ENCODE measurements at regions not wholly inside any gene's neighbourhood (a gene's known extent, or its start where the extent isn't known, plus 50 kb on each side); places are given as distances from the start of the nearest gene placed in this dataset.
"Not testable (repeated sequence)": the region's sequence is repeated elsewhere in the genome, so short reads cannot be mapped to it uniquely, and the experiment has no call there.

- TF ChIP-seq, protein P1, sequence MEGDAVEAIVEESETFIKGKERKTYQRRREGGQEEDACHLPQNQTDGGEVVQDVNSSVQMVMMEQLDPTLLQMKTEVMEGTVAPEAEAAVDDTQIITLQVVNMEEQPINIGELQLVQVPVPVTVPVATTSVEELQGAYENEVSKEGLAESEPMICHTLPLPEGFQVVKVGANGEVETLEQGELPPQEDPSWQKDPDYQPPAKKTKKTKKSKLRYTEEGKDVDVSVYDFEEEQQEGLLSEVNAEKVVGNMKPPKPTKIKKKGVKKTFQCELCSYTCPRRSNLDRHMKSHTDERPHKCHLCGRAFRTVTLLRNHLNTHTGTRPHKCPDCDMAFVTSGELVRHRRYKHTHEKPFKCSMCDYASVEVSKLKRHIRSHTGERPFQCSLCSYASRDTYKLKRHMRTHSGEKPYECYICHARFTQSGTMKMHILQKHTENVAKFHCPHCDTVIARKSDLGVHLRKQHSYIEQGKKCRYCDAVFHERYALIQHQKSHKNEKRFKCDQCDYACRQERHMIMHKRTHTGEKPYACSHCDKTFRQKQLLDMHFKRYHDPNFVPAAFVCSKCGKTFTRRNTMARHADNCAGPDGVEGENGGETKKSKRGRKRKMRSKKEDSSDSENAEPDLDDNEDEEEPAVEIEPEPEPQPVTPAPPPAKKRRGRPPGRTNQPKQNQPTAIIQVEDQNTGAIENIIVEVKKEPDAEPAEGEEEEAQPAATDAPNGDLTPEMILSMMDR (IDR thresholded peaks at IDR 0.05) = no peak
- no peak for TF ChIP-seq POLR2A (IDR thresholded peaks at IDR 0.05)
- H3K9me3 ChIP-seq = no peaks in the 10 kb centered on the region
- DNase-seq = no peak
- H3K4me3 ChIP-seq = no peak overlapping the region
- no peaks in the 10 kb centered on the region for H3K36me3 ChIP-seq
- H3K27me3 ChIP-seq = no peaks in the 10 kb centered on the region
- H3K27ac ChIP-seq = no peak overlapping the region
- H3K4me1 ChIP-seq = no peaks in the 10 kb centered on the region
These were observed 213.9 kb upstream of the TRPC7 start for GRCh38 chr5:136579238-136579637.

DNA sequence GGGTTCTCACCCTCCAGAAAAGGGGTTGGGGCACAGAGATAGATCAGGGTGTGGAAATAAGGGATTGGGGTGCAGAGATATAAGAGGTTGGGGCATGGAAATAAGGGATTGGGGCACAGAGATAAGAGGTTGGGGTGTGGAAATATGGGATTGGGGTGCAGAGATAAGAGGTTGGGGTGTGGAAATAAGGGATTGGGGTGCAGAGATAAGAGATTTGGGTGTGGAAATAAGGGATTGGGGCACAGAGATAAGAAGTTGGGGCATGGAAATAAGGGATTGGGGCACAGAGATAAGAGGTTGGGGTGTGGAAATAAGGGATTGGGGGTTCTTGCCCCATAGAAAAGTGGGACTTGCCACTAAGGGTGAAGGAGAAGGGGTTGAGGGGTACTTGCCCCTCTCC, 204.5 kb upstream of the TRPC7 start:
- H3K4me1 ChIP-seq, H3K27me3 ChIP-seq, H3K36me3 ChIP-seq, H3K9me3 ChIP-seq, DNase-seq, H3K4me3 ChIP-seq, H3K27ac ChIP-seq: not testable (repeated sequence)

GRCh38 chr5:136565457-136565856, 200.1 kb upstream of the TRPC7 start:
- H3K9me3 ChIP-seq, DNase-seq, H3K36me3 ChIP-seq, H3K4me3 ChIP-seq, H3K27ac ChIP-seq, H3K27me3 ChIP-seq, H3K4me1 ChIP-seq: not testable (repeated sequence)

GRCh38 chr5:136565050-136565449, 199.7 kb upstream of the TRPC7 start:
- not testable (repeated sequence) for H3K4me1 ChIP-seq, H3K36me3 ChIP-seq, H3K27me3 ChIP-seq, H3K4me3 ChIP-seq, H3K9me3 ChIP-seq, H3K27ac ChIP-seq, DNase-seq

DNA sequence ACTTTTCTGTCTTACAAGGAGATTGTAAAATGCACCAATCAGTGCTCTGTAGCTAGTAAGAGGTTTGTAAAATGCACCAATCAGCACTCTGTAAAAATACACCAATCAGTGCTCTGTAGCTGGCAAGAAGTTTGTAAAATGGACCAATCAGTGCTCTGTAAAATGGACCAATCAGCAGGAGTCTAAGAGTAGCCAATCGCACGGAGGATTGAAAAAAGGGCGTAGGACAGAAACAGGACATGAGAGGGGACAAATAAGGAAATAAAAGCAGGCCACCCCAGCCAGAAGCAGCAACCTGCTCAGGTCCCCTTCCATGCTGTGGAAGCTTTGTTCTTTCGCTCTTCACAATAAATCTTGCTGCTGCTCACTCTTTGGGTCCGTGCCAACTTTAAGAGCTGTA, 199.1 kb upstream of the TRPC7 start:
- not testable (repeated sequence) for H3K4me1 ChIP-seq, H3K9me3 ChIP-seq, H3K36me3 ChIP-seq, H3K27ac ChIP-seq, H3K4me3 ChIP-seq, H3K27me3 ChIP-seq, DNase-seq

- Histone ChIP-seq H3K36me3 (no peaks in the 10 kb centered on the region), H3K4me1 (no peaks in the 10 kb centered on the region), H3K27ac (no peak overlapping the region), H3K27me3 (no peaks in the 10 kb centered on the region), H3K4me3 (no peak overlapping the region), H3K9me3 (no peaks in the 10 kb centered on the region)
- no peak for TF ChIP-seq POLR2A (IDR thresholded peaks at IDR 0.05)
- TF ChIP-seq, protein P1 (IDR thresholded peaks at IDR 0.05) = no peak
- DNase-seq = no peak
These were observed 198.1 kb upstream of the TRPC7 start for GRCh38 chr5:136563489-136563888.

- H3K9me3 ChIP-seq = no peaks in the 10 kb centered on the region
- H3K36me3 ChIP-seq = no peaks in the 10 kb centered on the region
- TF ChIP-seq, protein P1 (IDR thresholded peaks at IDR 0.05) = no peak
- TF ChIP-seq POLR2A (IDR thresholded peaks at IDR 0.05) = no peak
- H3K4me3 ChIP-seq = no peak overlapping the region
- no peak for DNase-seq
- H3K4me1 ChIP-seq = no peaks in the 10 kb centered on the region
- no peaks in the 10 kb centered on the region for H3K27me3 ChIP-seq
- no peak overlapping the region for H3K27ac ChIP-seq
These were observed 194.8 kb upstream of the TRPC7 start for GRCh38 chr5:136560126-136560525.

- no peak for DNase-seq
- TF ChIP-seq, protein P1 (IDR thresholded peaks at IDR 0.05) = no peak
- no peak for TF ChIP-seq POLR2A (IDR thresholded peaks at IDR 0.05)
- H3K4me3 ChIP-seq = no peak overlapping the region
- no peak overlapping the region for H3K27ac ChIP-seq
- H3K9me3 ChIP-seq = no peaks in the 10 kb centered on the region
- H3K4me1 ChIP-seq = no peaks in the 10 kb centered on the region
- no peaks in the 10 kb centered on the region for H3K36me3 ChIP-seq
- H3K27me3 ChIP-seq = no peaks in the 10 kb centered on the region
These were observed 194.3 kb upstream of the TRPC7 start for GRCh38 chr5:136559651-136560050.

GRCh38 chr5:136547096-136547495, 181.8 kb upstream of the TRPC7 start:
- H3K27ac ChIP-seq, DNase-seq, H3K4me3 ChIP-seq, H3K9me3 ChIP-seq, H3K4me1 ChIP-seq, H3K36me3 ChIP-seq, H3K27me3 ChIP-seq: not testable (repeated sequence)

- DNase-seq, H3K27me3 ChIP-seq, H3K4me3 ChIP-seq, H3K27ac ChIP-seq, H3K4me1 ChIP-seq, H3K9me3 ChIP-seq, H3K36me3 ChIP-seq: not testable (repeated sequence)
These were observed 181.1 kb upstream of the TRPC7 start for GRCh38 chr5:136546441-136546840.

DNA sequence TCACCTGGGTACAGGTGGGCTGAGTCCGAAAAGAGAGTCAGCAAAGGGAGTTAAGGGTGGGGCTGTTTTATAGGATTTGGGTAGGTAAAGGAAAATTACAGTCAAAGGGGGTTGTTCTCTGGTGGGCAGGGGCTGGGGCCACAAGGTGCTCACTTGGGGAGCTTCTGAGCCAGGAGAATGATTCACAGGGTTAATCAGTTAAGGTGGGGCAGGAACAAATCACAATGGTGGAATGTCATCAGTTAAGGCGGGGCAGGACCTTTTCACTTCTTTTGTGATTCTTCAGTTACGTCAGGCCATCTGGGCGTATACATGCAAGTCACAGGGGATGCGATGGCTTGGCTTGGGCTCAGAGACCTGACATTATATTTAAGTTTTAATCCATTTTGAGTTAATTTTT, 179.7 kb upstream of the TRPC7 start:
- not testable (repeated sequence) for DNase-seq, H3K4me3 ChIP-seq, H3K4me1 ChIP-seq, H3K27me3 ChIP-seq, H3K9me3 ChIP-seq, H3K36me3 ChIP-seq, H3K27ac ChIP-seq

Data from Peyer's patch (tissue), 4 donors.